Posterior cingulate gyrus (tissue), 11 donors: ENCODE measurements at regions not wholly inside any gene's neighbourhood (a gene's known extent, or its start where the extent isn't known, plus 50 kb on each side); places are given as distances from the start of the nearest gene placed in this dataset.

Experiments
- DNase-seq, 10 donors: peaks; one replicate each; pipeline versions ENCODE4 v3.0.0 to v3.0.0-alpha.2; 2020 to 2021; ENCODE audit warnings: mixed read lengths in 3 of 10
- intact Hi-C: fragments of 100-400 bp; cut with DNase I; formaldehyde crosslinking; loops from one replicate; pipeline ENCODE4 v1.15.1; 2023

DNA sequence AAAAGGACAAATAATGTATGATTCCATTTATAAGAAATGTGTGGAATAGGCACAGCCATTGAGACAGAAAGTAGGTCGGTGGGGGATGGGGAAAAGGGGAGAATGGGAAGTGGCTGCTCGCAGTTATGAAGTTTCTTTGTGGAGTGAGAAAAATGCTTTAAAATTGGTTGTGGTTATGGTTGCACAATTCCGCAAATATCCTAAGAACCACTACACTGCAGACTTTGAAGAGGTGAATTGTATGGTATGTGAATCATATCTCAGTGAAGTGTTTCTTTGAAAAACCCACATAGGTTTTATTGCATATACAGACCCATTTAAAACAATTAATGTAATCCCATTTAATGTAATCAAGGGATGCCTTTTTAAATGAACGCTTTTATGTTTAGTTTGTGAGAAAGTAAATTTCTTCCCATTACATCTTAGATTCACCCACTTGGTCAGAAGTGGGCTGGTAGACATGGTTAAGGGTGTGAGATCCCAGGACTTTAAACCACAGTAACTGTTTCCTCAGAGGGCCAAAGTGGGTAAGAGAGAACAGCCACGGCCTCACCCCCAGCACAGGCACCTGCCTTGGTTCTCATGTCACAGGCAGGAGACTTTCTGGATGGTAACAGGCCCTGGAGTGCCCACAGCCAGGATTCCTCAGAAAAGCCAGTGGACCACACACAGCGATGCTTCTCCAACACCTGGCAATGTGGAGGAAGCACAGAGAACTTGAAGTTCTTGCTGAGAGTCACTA is 119.3 kb upstream of the GJB6 start:
- intact Hi-C loops, result no loop called here
- DNase-seq, result no peak

DNA sequence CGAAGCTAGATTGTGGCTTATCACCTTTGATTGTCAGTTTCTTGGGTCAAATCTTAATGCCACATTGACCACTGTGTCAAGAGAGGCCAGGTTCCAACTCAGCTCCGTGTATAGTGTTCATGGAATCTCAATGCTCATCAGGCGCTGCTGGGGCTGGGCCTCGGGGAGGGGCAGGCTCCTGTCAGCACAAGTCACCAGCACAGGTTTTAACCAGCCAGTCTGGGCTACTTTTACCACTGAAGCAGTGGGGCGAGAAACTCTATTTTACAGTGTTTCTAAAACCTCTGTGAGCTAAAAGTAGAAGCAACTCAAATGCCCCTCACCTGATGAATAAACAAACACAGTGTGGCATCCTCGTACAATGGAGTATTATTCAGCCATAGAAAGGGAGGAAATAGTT is 118.7 kb upstream of the GJB6 start:
- DNase-seq, result no peak
- intact Hi-C loops, result no loop called here

DNA sequence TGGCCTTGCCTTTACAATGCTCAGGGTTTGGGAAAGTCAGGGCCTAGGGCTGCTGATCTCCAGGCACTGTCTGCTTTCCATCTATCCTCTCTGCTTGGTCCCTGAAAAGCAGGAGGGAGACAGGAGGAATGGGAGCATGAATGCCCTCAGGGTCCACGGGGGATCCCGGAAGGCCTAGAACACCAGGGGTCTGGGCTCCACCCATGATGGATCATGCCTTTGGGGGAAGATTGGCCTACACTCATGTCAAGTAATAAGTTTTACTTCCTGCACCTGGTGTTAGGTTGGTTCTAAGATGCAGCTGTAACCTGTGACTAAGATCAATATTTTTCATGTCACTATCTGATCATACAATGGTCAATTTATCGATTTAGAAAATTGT is 118.3 kb upstream of the GJB6 start:
- intact Hi-C loops, result no loop called here
- no peak for DNase-seq

DNA sequence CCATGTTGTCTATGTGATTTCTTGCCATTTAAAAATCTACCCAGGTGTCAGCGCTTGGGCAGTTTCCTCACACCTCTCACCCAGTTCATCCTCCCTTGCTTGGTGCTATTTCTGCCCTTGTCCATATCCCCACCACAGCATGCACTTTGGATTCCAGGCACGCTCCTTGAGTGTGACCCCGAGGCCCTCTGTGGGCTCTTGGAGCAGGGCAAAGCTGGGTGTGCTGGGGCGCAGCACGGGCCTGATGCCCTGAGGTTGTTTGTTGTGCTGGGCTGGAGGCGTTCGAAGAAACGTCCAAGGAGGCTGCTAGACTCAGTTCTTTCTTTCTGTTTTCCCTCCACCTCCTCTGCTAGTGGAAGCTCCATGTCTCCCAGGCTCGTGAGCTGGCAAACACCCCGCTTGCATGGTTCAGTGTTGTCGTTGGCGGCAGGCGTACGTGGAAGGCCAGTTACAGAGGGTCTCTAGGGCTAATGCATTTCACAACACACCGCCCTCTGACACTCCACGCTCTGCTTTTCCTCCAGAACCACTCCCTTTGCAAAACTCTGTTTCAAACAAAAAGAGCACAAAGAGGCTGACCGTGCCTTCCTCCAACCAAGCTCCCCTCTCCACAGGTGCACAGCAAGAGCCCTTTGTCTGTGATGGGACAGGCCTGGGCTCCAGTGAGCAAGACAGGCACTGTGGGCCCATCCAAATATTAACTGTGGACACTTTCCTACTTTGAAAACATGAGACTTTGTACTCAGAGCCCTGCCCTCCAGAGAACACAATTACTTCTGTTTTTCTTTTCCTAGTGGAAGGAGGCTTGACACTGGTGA is 117.7 kb upstream of the GJB6 start:
- DNase-seq, result no peak
- intact Hi-C loops, result no loop called here

DNA sequence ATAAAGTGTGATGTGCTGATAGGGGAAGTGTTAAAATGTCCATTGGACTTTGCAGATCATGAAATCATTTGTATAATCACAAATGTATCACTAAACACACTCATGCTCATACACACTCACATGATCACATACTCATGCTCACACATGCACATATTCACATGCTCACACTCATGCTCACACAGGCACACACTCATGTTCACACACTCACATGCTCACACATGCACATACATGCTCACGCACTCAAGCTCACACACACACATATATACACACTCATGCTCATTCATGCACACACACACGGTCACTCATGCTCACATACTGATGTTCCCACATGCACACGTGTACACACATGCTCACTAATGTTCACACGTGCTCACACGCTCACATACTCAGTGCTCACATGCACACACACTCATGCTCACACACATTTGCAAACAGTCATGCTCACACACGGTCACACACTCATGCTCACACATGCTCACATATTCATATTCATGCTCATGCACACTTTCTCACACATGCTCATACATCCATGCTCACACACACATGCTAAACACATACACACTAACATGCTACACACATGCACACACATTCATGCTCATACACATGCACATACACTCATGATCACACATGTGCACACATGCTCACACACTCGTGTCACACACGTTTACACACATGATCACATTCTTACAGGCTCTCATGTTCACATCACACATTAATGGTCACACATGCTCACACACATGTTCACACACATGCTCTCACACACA is 116.7 kb upstream of the GJB6 start:
- intact Hi-C loops, result no loop called here
- DNase-seq, result no peak

DNA sequence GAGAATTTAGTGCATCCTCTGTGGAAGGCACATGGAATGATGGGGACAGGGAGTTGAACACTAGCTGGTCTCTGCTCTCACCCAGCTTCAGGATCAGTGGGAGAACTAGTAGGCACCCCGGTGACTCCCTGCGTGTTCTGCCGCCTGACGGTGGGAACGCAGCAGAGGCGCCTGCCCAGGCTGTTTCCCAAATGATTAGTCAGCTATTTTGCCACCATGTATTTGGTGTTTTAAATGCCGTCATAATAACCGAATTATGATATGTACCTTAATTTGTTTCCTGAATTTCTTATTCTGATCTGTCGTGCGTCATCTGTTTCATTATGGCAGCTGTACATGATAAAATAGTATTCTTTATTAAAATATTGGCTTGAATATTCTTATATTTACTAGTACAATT is 115.9 kb upstream of the GJB6 start:
- intact Hi-C loops, result no loop called here
- no peak for DNase-seq

DNA sequence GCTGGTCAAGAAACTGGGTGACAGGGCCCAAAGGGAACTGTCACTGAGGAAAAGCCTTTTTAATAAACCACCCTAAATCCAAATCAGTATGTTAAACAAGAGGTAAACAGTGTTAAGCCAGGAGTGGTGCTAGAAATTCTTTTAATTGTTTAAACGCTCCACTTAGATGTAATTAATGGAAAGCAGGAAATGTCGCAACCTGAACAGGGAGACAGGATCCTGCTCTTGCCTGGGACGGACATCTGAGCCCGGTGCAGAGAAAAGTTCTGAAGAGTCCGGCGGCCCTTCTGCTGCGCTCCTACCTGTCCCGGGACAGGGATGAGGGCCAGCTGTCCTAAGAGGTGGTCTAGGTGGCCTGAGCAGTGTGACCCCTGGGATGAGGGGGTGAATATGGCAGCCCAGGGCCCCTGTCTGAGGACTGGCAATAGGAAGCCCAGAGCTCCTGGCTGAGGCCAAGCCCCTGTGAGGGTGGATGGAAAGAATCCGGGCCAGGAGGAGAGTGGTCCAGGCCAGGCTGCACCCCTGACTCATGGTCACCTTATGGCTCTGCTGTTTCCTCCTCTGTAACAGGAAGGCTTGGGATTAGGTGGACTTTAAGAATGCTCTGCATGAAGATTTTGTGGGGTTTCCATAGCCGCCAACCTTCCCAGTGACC is 112.8 kb upstream of the GJB6 start:
- intact Hi-C loops, result no loop called here

DNA sequence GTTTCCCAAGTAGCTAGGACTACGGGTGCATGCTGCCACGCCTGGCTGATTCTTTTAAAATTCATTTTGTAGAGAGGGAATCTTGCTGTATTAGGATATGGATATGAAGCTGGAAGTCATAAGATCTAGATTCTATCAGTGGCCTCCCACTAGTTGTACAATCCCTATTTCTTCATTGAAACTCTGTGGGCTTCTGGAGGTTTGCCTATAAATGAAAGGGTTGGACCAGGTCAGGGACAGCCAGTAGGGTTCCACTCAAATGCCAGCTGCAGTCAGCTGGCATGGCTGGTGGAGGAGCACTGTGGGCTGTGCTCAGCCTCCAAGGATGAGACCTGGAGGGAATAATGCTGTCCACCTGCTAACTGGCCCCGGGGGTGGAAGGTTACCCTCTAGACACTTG is 110.2 kb upstream of the GJB6 start:
- intact Hi-C loops, result no loop called here
- DNase-seq, result no peak

More for the DNA sequence above, 112.8 kb upstream of the GJB6 start:
- no peak for DNase-seq

DNA sequence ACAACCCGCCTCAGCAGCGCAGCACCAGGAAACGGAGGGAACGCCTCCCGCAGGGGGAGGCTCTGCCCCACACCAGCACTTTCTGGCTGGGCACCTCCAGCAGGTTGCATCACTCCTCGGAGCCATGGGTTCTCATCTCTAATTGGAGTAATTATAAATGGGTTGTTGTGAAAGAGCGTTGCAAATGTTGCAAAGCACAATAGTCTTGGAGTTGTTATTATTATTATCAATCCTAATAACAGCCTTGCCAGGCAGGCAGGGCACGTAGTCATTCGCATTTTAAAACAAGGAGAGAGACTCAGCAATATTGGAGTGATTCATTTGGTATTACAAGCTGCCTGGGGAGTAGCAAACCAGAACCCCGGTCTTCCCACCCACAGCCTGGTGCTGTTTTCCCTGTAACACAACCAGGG is 108.6 kb upstream of the GJB6 start:
- intact Hi-C loops, result no loop called here
- DNase-seq, result no peak

DNA sequence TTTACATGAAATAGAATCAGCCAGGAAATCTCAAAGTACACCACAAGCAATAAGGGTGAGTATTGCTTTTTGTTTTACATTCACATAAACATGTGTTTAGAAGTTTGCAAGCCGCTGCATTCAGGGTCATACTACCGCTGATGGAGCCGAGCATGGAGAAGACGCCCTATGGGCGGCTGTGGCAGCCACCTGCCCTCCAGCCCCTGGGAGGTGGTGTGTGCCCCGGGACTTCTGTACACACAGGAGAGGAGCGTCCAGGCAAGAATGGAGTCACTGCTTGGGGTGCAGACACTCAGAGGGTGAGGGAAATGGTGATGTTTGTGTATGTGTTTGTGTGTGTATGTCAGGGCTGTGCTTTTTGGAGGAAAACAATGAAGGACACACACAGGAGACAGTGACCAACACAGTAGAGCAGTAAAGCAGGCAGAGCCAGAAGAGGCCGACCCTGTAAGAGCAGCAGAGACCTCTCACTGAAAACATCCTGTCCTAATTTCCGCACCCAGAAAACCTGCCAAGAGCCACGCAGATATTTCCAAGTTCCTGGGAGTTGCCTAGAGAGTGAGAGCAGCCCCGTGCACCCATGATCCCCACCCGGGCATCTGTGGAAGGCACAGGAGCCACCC is 108.1 kb upstream of the GJB6 start:
- DNase-seq, result no peak
- intact Hi-C loops, result no loop called here

DNA sequence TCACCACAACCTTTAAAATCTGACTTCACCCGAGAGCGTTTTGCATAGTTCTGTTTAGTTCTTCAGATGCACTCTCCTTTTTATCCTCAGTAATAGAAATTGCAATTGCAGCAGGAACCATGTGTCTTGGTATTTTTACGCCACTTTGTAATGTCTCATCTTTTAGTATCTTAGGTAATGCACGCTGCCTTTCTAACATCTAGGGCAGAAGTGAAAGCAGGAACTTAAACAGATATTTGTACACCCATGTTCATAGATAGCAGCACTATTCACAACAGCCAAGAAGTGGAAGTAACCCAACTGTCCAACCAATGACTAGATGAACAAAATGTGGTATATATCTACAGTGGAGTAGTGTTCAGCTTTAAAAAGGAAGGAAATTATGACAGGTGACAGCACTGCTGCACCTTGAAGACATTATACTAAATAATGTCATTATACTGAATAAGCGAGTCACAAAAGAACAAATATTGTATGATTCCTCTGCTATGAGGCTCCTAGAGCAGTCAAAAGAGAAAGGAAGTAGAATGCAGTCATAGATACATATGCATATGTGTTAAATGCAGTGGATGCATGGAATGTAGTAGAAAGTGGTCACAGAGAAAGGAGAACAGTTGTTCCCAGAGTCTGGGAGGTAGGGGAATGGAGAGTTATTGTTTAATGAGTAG is 105.9 kb upstream of the GJB6 start:
- intact Hi-C loops, result no loop called here

DNA sequence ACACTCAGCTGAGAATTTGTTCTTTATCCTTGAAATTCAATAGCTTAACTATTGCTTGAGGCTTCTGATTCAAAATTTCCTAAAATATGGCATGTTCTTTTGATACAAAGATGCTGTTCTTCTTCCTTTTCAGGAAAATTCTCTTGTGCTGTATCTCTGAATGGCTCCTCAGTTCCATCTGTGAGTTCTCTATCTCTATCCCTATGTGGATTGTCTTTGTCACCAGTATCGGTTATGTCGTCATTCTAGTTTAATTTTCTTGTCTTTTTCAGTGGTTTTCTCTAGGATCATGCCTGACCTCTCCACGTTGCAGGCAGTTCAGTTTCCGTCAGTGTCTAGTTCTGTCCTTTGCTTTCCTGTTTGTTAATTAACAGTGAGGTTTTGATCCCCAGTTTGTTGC is 104.6 kb upstream of the GJB6 start:
- DNase-seq, result no peak
- intact Hi-C loops, result no loop called here

More for the DNA sequence above, 105.9 kb upstream of the GJB6 start:
- no peak for DNase-seq

DNA sequence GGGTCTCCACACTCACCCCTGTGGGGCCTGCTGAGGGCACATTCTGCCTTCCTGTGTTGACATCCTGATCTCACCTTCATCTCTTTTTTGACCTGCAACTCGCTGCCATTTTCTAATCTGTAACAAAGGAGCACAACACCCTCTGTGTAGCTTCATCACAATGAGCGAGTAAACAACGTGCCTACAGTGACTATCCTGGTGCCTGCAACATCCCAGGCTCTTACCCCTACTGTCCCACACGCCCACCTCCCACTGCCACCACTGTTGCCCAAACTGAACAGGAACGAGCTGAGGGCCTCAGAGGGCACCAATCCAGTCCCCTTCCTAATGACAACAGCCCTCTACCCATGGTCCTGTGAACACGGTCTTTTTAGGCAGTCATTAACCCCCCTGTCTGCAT is 102.2 kb upstream of the GJB6 start:
- DNase-seq, result no peak
- intact Hi-C loops, result no loop called here

DNA sequence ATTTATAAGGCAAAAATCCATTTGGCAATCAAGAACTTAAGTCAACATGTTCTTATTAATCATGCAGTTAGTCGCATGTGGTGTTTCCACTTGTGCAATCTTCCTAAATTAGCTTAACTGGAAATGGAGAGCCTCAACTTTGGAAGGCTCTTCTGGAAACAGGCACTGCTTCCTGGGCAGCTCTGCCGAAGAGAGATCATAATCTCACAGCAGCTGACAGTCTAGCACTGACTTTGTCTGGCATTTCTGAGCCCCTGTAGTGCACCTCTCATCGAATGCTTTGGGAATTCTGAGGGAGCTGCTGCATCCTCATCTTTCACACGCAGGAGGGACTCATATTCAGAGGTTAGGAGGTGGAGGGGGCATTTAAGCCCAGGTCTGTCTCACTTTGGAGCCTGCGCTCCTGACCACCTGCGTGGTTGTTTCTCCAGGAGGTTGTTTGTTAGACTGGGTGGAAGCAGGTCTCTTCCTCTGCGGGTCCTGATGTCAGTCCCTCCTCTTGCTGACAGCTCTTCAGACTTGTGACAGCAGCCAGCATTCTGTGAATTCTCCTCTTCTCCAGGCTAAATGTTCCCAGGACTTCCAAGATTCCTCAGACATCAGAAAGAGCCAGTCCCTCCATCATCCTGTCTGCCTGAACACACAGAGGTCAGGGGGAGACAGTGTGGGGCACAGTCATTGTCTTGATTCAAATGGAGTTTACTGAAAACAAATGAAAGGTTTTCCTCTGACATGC is 100.4 kb upstream of the GJB6 start:
- no peak for DNase-seq
- intact Hi-C loops, result no loop called here

DNA sequence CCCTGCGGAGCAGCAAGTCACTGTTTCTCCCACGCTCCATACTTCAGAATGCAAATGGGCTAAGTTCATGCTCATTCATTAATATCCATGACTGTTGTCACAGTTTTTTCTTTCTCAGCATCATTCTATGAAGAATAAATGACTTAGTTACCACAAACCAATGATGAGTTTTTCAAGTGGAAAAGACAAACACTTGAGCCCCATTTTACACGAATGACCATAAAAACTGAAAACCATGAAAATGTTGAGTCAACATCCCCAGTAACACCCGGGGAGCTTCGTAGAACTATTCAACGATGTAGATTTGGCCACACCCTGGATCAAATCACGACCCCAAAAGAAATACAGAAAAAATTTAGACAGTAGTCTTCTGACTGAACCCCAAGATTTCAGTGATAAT is 99.8 kb upstream of the GJB6 start:
- intact Hi-C loops, result no loop called here
- DNase-seq, result no peak

DNA sequence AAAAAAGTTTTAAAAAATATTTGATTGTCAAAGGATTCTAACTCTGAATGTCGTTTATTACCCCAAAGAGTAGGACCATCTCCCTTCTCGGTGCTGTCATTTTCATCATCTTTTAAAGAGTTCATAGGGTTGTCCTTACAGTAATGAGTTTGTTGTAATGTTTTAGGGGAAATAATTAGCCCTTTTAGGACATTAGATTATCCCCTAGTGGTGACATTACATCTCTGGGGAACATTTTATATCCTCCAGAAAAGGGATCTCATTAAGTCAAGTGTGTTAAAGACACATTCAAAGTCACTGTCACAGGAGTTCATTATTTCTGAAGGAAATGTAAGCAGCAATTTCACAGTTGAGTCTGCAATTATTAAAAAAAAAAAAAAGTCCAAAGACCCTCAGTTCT is 99.3 kb upstream of the GJB6 start:
- no peak for DNase-seq
- intact Hi-C loops, result no loop called here

DNA sequence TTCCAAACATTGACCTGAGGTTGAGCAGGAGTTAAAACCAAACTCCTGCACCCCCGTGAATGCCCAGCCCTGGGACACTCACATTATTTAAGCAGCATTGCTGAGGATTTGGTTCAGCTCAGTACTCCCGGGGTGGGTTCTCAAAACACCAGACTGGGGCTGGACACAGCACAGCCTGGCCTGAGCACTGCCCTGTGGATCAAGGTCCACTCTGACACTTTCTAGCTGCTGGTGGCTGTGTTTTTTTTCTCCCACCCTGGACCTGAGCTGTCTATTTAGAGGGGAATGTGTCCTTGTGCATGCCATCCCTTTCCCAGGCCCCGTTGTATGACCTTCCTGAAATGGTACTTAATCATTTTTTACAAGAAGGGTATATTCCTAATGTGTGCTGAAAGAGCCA is 94.7 kb upstream of the GJB6 start:
- no peak for DNase-seq
- intact Hi-C loops, result no loop called here

DNA sequence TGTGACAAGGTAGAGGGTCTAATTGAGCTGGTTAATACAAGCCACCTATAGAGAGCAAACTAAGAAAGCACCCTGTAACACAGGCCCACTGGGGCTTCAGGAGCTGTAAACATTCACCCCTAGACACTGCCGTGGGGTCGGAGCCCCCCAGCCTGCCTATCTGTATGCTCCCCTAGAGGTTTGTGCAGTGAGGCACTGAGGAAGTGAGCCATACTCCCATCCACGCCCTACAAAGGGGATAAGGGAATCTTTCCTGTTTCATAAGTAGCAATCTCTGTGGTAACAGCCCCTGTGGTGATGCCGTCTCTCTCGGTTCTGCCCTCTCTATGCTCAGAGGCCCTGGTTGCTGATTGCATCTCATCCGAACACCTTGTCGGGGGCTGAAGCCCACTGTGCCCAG is 94.2 kb upstream of the GJB6 start:
- no peak for DNase-seq
- intact Hi-C loops, result no loop called here

DNA sequence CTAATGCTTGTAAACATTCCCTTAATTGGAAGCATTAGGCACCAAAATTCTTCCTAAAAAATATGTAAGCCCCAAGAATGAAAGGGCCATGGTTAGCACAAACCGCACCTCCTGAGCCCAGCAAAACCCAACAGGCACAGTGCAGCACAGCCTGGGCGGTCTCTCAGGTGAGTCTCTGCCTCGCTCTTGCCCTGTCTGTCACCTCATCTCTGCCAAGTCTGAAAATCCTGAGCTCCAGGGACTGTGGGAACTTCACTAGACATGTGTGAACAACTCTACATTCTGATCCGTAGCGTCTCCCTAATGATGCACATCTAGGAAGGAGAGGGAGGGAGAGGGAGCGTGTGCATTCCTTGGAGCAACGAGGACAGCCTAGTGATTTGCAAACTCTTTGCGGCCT is 88.8 kb upstream of the GJB6 start:
- intact Hi-C loops, result no loop called here
- DNase-seq, result no peak
